ENCODE measurements at regions not wholly inside any gene's neighbourhood (a gene's known extent, or its start where the extent isn't known, plus 50 kb on each side); places are given as distances from the start of the nearest gene placed in this dataset.

- DNase-seq (ENCODE audit: low spot score) = no peak
Observed at GRCh38 chr17:72579990-72580320, 459.1 kb downstream of the SOX9 start.

GRCh38 chr17:72580321-72581127 is 459.7 kb downstream of the SOX9 start:
- no peak for DNase-seq (ENCODE audit: low spot score)

GRCh38 chr17:72587156-72587555 is 466.3 kb downstream of the SOX9 start:
- DNase-seq (ENCODE audit: low spot score) = no peak

- no peak for DNase-seq (ENCODE audit: low spot score)
Observed at GRCh38 chr17:72587773-72588511, 467.1 kb downstream of the SOX9 start.

- no peak for DNase-seq (ENCODE audit: low spot score)
Observed at GRCh38 chr17:72588561-72588960, 467.7 kb downstream of the SOX9 start.

- DNase-seq (ENCODE audit: low spot score) = no peak
Observed at GRCh38 chr17:72588961-72589360, 468.1 kb downstream of the SOX9 start.

- no peak for DNase-seq (ENCODE audit: low spot score)
Observed at GRCh38 chr17:72590382-72590781, 469.6 kb downstream of the SOX9 start.

GRCh38 chr17:72590882-72591281 is 470.1 kb downstream of the SOX9 start:
- no peak for DNase-seq (ENCODE audit: low spot score)

GRCh38 chr17:72591289-72592241 is 470.7 kb downstream of the SOX9 start:
- DNase-seq (ENCODE audit: low spot score) = no peak

GRCh38 chr17:72592242-72592966 is 471.6 kb downstream of the SOX9 start:
- peak; percentile 86 for DNase-seq (ENCODE audit: low spot score)

- DNase-seq (ENCODE audit: low spot score) = no peak
Observed at GRCh38 chr17:72592967-72593325, 472.1 kb downstream of the SOX9 start.

- no peak for DNase-seq (ENCODE audit: low spot score)
Observed at GRCh38 chr17:72594248-72594647, 473.4 kb downstream of the SOX9 start.

Measured in HuH-7.5 (cell line).